ENCODE measurements at regions not wholly inside any gene's neighbourhood (a gene's known extent, or its start where the extent isn't known, plus 50 kb on each side); places are given as distances from the start of the nearest gene placed in this dataset.

GRCh38 chr5:155088811-155089210 lies 75.3 kb downstream of the KIF4B start:
- Histone ChIP-seq H3K4me3 (replicated peaks in 1 of 3) (no peak overlapping the region), H3K27me3 (no peaks in the 10 kb centered on the region), H3K4me1 (no peaks in the 10 kb centered on the region), H3K36me3 (no peaks in the 10 kb centered on the region), H3K9me3 (no peaks in the 10 kb centered on the region), H3K27ac (no peak overlapping the region)
- TF ChIP-seq CTCF (IDR thresholded peaks at IDR 0.05) (no peak), POLR2A (IDR thresholded peaks at IDR 0.05) (no peak)
- no peak for DNase-seq
- WGBS, 2 donors = 95% methylated on average over 2 of the region's 2 CpGs
- intact Hi-C loops (cut with DNase I) = no loop called here

- Histone ChIP-seq H3K4me3 (replicated peaks in 1 of 3) (no peak overlapping the region), H3K9me3 (no peaks in the 10 kb centered on the region), H3K27me3 (no peaks in the 10 kb centered on the region), H3K4me1 (no peaks in the 10 kb centered on the region), H3K36me3 (no peaks in the 10 kb centered on the region), H3K27ac (no peak overlapping the region)
- TF ChIP-seq CTCF (IDR thresholded peaks at IDR 0.05) = no peak
- TF ChIP-seq POLR2A (IDR thresholded peaks at IDR 0.05) = no peak
- no peak for DNase-seq
- WGBS, 2 donors = 94 to 98% methylated on average over 1 of the region's 1 CpG
- intact Hi-C loops (cut with DNase I) = no loop called here
Observed at GRCh38 chr5:155089643-155090042, 76.1 kb downstream of the KIF4B start.

GRCh38 chr5:155091063-155091648 lies 77.6 kb downstream of the KIF4B start:
- 54 to 60% methylated on average over 2 of the region's 2 CpGs for WGBS, 2 donors
- no peaks in the 10 kb centered on the region for H3K9me3 ChIP-seq
- intact Hi-C loops (cut with DNase I) = no loop called here
- H3K27me3 ChIP-seq = no peaks in the 10 kb centered on the region
- DNase-seq = no peak
- H3K4me1 ChIP-seq = no peaks in the 10 kb centered on the region
- TF ChIP-seq POLR2A (IDR thresholded peaks at IDR 0.05) (no peak), CTCF (IDR thresholded peaks at IDR 0.05) (no peak)
- H3K4me3 ChIP-seq (replicated peaks in 1 of 3) = no peak overlapping the region
- H3K36me3 ChIP-seq = no peaks in the 10 kb centered on the region
- H3K27ac ChIP-seq = no peak overlapping the region

- H3K27ac ChIP-seq = no peak overlapping the region
- no peak for TF ChIP-seq CTCF (IDR thresholded peaks at IDR 0.05)
- no peak for TF ChIP-seq POLR2A (IDR thresholded peaks at IDR 0.05)
- DNase-seq = no peak
- no peaks in the 10 kb centered on the region for H3K36me3 ChIP-seq
- H3K27me3 ChIP-seq = no peaks in the 10 kb centered on the region
- H3K4me1 ChIP-seq = no peaks in the 10 kb centered on the region
- 84 to 87% methylated on average over 2 of the region's 2 CpGs for WGBS, 2 donors
- intact Hi-C loops (cut with DNase I) = no loop called here
- no peaks in the 10 kb centered on the region for H3K9me3 ChIP-seq
- H3K4me3 ChIP-seq (replicated peaks in 1 of 3) = no peak overlapping the region
Observed at GRCh38 chr5:155091768-155092717, 78.5 kb downstream of the KIF4B start.

- 95 to 97% methylated on average over 1 of the region's 1 CpG for WGBS, 2 donors
- intact Hi-C loops (cut with DNase I) = no loop called here
Observed at GRCh38 chr5:155094455-155094854, 80.9 kb downstream of the KIF4B start.

More at GRCh38 chr5:155094455-155094854, 80.9 kb downstream of the KIF4B start:
- Histone ChIP-seq H3K36me3 (no peaks in the 10 kb centered on the region), H3K27me3 (no peaks in the 10 kb centered on the region), H3K4me3 (replicated peaks in 1 of 3) (no peak overlapping the region), H3K9me3 (no peaks in the 10 kb centered on the region), H3K4me1 (no peaks in the 10 kb centered on the region), H3K27ac (no peak overlapping the region)
- no peak for DNase-seq
- TF ChIP-seq POLR2A (IDR thresholded peaks at IDR 0.05) = no peak
- no peak for TF ChIP-seq CTCF (IDR thresholded peaks at IDR 0.05)
